GM23338 (cell line): ENCODE measurements at regions not wholly inside any gene's neighbourhood (a gene's known extent, or its start where the extent isn't known, plus 50 kb on each side); places are given as distances from the start of the nearest gene placed in this dataset.

Experiments
- CREB1 ChIP-seq: fragments of 250-450 bp; sonication (Bioruptor Pico); IDR thresholded peaks from 2 replicates; pipeline ENCODE4 v1.5.0; 2020; ENCODE audit warnings: low read depth, mild to moderate bottlenecking, moderate library complexity
- CTCF ChIP-seq, 2 experiments: fragments of 200-600 bp in 1 of 2; sonication (generic) in 1 of 2; conservative IDR thresholded peaks; 2 replicates each; pipeline versions ENCODE4 v1.5.1 to v1.6.1; 2016 to 2017; ENCODE audit warnings: antibody characterized with exemption in 2 of 2, low read depth in 2 of 2, mild to moderate bottlenecking in 2 of 2, moderate library complexity in 1 of 2
- EZH2 ChIP-seq: fragments of 200-600 bp; sonication (generic); IDR thresholded peaks from one replicate; pipeline ENCODE4 v1.8.0; 2017; ENCODE audit warnings: antibody characterized with exemption, mild to moderate bottlenecking, low read depth; ENCODE audit not compliant: unreplicated experiment
- EZH2phosphoT487 ChIP-seq: fragments of 200-600 bp; sonication (generic); IDR thresholded peaks from one replicate; pipeline ENCODE4 v1.8.1; 2018; ENCODE audit warnings: antibody characterized with exemption; ENCODE audit not compliant: unreplicated experiment
- POLR2AphosphoS5 ChIP-seq: IDR thresholded peaks from 2 replicates; pipeline ENCODE4 v1.6.1; 2016; ENCODE audit warnings: antibody characterized with exemption, low read depth
- REST ChIP-seq: IDR thresholded peaks from one replicate; pipeline ENCODE4 v1.6.1; 2018; ENCODE audit warnings: antibody characterized with exemption; ENCODE audit not compliant: unreplicated experiment
- ZNF114 ChIP-seq: fragments of 250-450 bp; sonication (Bioruptor Pico); IDR thresholded peaks from 2 replicates; pipeline ENCODE4 v1.5.0; 2020; ENCODE audit warnings: mild to moderate bottlenecking, moderate library complexity

GRCh38 chr2:215874418-215874817, 138.9 kb downstream of the MREG start:
- TF ChIP-seq REST (no peak), CTCF (conservative IDR thresholded peaks at IDR 0.05; ENCODE audit: low read depth in 2 of 2) (no peak), ZNF114 (CRISPR knock-in tag) (no peak), CREB1 (CRISPR knock-in tag) (no peak), EZH2 (no peak), POLR2AphosphoS5 (no peak), EZH2phosphoT487 (no peak)
